ENCODE measurements at regions not wholly inside any gene's neighbourhood (a gene's known extent, or its start where the extent isn't known, plus 50 kb on each side); places are given as distances from the start of the nearest gene placed in this dataset.

GRCh38 chr14:30356438-30357202, 202.3 kb upstream of the G2E3 start:
- DNase-seq (ENCODE audit: low read depth): no peak

DNA sequence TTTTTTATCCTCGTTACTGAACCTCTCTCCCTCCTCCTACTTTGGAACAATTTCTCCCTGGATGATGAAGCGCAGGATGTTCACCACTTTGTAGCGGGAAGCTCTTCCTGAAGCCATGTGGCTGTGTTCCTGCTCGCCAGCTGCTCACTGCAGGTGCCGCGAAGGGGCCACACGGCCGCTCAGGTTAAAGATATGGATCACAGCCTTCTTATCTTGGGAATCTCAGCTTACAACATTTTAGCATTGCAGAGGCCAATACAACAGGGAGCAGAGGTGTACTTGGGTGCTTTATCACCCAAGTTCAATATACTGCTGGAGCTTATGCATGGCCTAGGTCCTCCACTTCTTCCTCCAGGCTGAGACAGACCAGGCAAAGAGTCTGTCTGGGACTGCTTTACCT, 201.2 kb upstream of the G2E3 start:
- Histone ChIP-seq H3K4me3 (ENCODE audit: insufficient read depth, low read depth, low read length) (no peak overlapping the region), H2AFZ (ENCODE audit: low read depth, low read length) (no peak overlapping the region), H3K4me2 (ENCODE audit: low read length) (no peak overlapping the region), H3K27me3 (ENCODE audit: insufficient read depth, low read length) (no peaks in the 10 kb centered on the region), H4K20me1 (ENCODE audit: insufficient read depth, low read length) (no peaks in the 10 kb centered on the region), H3K4me1 (ENCODE audit: insufficient read depth, low read length) (no peaks in the 10 kb centered on the region), H3K9ac (ENCODE audit: low read length) (no peak overlapping the region), H3K9me3 (ENCODE audit: insufficient read depth, low read depth, low read length) (no peaks in the 10 kb centered on the region), H3K79me2 (ENCODE audit: insufficient read depth, low read length) (no peaks in the 10 kb centered on the region), H3K36me3 (ENCODE audit: insufficient read depth, low read length) (no peaks in the 10 kb centered on the region), H3K27ac (ENCODE audit: low read depth, low read length) (no peak overlapping the region)
- no peaks in the 10 kb centered on the region for H3K36me3 Mint-ChIP-seq (ENCODE audit: low read depth, unreplicated experiment)
- DNase-seq (ENCODE audit: low read depth) (no peak), FAIRE-seq (no peak)
- peaks cover 64% of the 10 kb centered on the region for H3K27me3 Mint-ChIP-seq (ENCODE audit: low read depth, unreplicated experiment)
- H3K27ac Mint-ChIP-seq (ENCODE audit: unreplicated experiment): no peak overlapping the region
- peaks cover 19% of the 10 kb centered on the region for H3K4me1 Mint-ChIP-seq (ENCODE audit: low read depth, unreplicated experiment)
- no peak overlapping the region for H3K4me3 Mint-ChIP-seq (ENCODE audit: unreplicated experiment)
- peaks cover 3% of the 10 kb centered on the region for H3K9me3 Mint-ChIP-seq (ENCODE audit: unreplicated experiment)
- TF ChIP-seq EZH2 (IDR thresholded peaks at IDR 0.05; ENCODE audit: insufficient read depth, low read length) (no peak), CTCF (IDR thresholded peaks at IDR 0.05; ENCODE audit: insufficient read depth, low read depth, low read length) (no peak)

More at GRCh38 chr14:30356438-30357202, 202.3 kb upstream of the G2E3 start:
- H2AFZ ChIP-seq (ENCODE audit: low read depth, low read length): no peak overlapping the region
- no peak for FAIRE-seq
- Mint-ChIP-seq H3K36me3 (ENCODE audit: low read depth, unreplicated experiment) (no peaks in the 10 kb centered on the region), H3K4me1 (ENCODE audit: low read depth, unreplicated experiment) (peaks cover 19% of the 10 kb centered on the region), H3K27me3 (ENCODE audit: low read depth, unreplicated experiment) (peaks cover 60% of the 10 kb centered on the region), H3K27ac (ENCODE audit: unreplicated experiment) (no peak overlapping the region), H3K9me3 (ENCODE audit: unreplicated experiment) (peaks cover 3% of the 10 kb centered on the region), H3K4me3 (ENCODE audit: unreplicated experiment) (no peak overlapping the region)
- H3K9ac ChIP-seq (ENCODE audit: low read length): no peak overlapping the region
- H3K4me2 ChIP-seq (ENCODE audit: low read length): no peak overlapping the region
- no peak for TF ChIP-seq EZH2 (IDR thresholded peaks at IDR 0.05; ENCODE audit: insufficient read depth, low read length)
- TF ChIP-seq CTCF (IDR thresholded peaks at IDR 0.05; ENCODE audit: insufficient read depth, low read depth, low read length): no peak
- H3K79me2 ChIP-seq (ENCODE audit: insufficient read depth, low read length): no peaks in the 10 kb centered on the region
- H3K36me3 ChIP-seq (ENCODE audit: insufficient read depth, low read length): no peaks in the 10 kb centered on the region
- H3K9me3 ChIP-seq (ENCODE audit: insufficient read depth, low read depth, low read length): no peaks in the 10 kb centered on the region
- no peaks in the 10 kb centered on the region for H3K4me1 ChIP-seq (ENCODE audit: insufficient read depth, low read length)
- no peak overlapping the region for H3K27ac ChIP-seq (ENCODE audit: low read depth, low read length)
- no peak overlapping the region for H3K4me3 ChIP-seq (ENCODE audit: insufficient read depth, low read depth, low read length)
- no peaks in the 10 kb centered on the region for H3K27me3 ChIP-seq (ENCODE audit: insufficient read depth, low read length)
- H4K20me1 ChIP-seq (ENCODE audit: insufficient read depth, low read length): no peaks in the 10 kb centered on the region

All from astrocyte (in vitro differentiated cells and primary cell).